HG03432 (cell line): ENCODE measurements at regions not wholly inside any gene's neighbourhood (a gene's known extent, or its start where the extent isn't known, plus 50 kb on each side); places are given as distances from the start of the nearest gene placed in this dataset.
"Not testable (repeated sequence)": the region's sequence is repeated elsewhere in the genome, so short reads cannot be mapped to it uniquely, and the experiment has no call there.

Experiments used
- ATAC-seq: cut with Tn5 transposase; IDR thresholded peaks from one replicate; pipeline ENCODE4 v1.9.1; 2021; ENCODE audit warnings: mild to moderate bottlenecking, moderate library complexity; ENCODE audit not compliant: unreplicated experiment

DNA sequence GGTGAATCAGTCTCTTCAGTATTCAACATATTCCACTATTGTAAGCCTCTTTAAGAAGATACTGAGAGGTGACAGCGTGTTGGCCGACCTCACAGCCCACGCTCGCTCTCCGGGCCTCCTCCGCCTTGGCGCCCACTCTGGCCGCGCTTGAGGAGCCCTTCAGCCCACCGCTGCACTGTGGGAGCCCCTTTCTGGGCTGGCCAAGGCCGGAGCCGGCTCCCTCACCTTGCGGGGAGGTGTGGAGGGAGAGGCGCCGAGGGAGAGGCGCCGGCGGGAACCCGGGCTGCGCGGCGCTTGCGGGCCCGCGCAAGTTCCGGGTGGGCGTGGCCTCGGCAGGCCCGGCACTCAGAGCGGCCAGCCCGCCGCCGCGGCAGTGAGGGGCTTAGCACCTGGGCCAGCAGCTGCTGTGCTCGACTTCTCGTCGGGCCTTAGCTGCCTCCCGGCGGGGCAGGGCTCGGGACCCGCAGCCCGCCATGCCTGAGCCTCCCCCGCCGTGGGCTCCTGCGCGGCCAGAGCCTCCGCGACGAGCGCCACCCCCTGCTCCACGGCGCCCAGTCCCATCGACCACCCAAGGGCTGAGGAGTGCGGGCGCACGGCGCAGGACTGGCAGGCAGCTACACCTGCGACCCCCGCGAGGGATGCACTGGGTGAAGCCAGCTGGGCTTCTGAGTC is 306.4 kb downstream of the SEMA3D start:
- not testable (repeated sequence) for ATAC-seq

DNA sequence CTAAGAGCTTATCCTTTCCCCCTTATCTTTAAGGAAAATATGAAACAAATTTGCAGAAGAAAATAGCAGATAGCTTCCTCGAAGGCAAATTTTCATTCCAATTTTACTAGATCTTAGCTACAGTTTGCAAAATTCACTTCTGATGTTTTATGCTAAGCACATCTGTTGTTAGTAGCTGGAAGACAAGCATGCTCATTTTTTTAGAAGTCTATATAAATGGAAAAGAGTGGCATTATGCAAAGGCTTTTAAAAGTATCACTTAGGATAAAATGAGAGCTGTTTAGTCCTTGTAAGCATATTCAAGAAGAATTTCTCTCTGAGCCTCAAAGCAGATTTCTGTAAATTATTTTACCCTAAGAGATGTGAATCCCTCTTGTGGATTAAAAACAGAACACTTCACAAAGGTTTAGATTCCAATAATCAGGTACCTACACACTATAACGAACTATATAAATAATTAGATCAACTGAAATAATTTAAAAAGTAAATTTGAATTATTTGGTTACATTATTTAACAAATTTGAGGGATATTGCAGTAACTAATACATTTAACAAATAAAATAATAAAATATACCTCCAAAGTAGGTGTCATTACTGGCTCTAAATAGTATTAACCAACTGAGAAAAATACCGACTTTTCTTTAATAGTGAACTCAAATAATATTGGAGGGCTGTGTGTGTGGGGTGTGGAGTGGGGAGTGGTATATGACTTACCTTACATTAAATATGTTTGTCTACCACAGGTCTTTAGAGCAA is 307.1 kb downstream of the SEMA3D start:
- no peak for ATAC-seq

DNA sequence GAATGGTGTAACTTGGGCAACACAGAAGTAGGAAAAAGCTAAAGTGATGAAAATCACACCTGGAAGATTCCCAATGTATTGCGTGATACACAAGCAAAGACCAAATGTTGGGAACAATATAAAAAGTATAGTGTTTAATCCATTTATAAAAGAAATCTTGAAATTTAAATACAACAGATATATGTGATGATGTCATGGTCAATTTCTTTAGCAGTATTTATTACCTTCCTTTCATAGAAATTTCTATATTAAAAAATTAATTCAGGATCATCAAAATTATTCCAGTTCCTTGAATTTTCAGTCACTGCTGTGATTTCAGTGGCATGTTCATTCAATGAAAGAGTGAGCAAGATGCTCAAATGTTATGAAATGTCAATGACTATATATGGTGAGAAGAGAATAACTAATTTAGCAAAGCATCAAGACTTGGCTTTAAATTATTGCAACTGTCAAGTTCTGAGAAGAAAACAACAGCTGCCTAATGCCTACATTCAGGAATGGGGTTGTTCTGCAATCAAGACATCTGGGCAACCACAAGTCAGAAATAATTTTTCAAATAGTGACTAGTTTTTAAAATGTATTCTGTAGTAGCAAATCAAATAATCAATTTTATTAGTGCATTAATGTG is 308.8 kb downstream of the SEMA3D start:
- ATAC-seq, result no peak

DNA sequence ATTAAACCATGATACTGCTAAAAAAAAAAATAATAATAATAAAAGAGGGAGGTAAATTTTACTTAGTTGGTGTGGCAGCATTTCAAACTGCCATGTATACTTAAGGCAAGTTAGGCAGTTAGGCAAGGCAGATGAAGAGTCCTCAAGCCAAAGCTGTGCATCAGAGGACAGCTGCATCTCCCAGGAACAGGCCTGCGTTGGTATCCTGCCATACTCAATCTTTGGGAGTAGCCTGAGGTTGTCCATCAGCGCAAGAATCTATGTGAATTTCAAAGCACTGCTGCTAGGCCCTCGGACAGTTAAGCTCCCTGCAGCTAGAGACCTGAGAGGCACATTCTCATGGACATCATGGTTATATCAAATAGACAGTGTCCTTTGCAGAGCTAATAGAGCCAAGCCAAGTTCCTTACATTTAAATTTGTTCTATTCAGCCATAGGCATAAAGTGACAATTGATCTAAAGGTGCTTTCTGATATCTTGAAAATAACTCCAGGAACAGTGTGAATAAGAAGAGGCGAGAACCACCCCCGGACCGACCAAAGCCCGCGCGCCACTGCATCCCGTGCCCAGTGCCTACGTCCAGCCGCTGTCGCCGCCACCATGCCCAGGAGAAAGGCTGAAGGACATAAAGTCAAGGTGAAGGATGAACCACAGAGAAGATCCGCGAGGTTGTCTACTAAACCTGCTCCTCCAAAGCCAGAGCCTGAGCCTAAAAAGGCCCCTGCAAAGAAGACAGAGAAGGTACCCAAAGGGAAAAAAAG is 310.6 kb downstream of the SEMA3D start:
- ATAC-seq, result no peak

DNA sequence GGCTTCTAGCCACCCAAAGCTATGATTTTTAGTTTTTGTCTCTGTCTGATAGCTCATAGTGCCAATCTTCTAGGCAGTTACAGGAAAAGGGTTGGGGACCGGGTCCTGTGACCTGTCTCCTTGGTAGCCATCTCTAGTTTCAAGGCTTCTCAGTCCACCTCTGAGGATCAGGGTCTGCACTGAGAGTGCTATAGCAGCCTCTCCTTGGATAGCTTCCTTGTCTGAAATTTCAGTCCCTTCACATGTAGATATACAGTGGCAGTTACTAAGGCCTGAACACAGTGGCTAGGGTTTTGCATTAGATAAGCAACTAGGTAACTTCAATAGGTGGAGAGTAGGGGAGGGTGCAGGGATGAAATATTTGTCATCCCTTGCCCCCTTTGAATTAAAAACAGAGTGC is 321.3 kb downstream of the SEMA3D start:
- ATAC-seq, result no peak

DNA sequence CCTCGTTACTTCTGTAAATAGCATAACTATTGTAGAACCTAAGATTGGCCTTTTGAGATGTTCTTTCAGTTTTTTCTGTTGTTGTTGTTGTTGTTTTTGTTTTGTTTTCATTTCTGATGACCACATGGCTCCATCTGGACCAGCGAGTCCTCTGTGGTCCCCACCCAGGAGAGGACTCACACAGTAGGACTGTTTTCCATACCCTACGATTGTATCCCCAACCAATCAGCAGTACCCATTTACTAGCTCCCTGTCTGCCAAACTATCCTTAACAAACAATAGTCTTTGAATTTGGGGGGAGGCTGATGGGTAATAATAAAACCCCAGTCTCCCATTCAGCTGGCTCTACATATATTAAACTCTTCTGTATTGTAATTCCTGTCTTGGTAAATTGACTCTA is 329.5 kb downstream of the SEMA3D start:
- no peak for ATAC-seq

DNA sequence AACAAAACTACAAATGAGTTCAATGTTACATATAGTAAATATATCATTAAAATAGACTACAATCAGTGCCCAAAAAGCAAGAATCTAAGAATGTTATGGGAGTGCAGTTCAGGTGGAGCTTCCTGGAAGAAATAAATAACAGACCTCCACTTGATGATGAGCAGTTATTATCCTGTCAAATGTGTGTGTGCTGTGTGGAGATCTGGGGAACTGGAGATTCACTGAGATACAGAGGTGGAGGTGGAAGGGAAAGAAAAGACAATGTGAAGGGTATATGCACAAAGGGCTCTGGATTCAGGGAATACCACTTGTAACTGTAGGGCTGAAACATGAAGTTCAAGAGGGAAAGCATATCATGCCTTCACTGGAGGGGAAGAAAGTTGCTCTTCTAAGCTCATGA is 331.1 kb downstream of the SEMA3D start:
- no peak for ATAC-seq

DNA sequence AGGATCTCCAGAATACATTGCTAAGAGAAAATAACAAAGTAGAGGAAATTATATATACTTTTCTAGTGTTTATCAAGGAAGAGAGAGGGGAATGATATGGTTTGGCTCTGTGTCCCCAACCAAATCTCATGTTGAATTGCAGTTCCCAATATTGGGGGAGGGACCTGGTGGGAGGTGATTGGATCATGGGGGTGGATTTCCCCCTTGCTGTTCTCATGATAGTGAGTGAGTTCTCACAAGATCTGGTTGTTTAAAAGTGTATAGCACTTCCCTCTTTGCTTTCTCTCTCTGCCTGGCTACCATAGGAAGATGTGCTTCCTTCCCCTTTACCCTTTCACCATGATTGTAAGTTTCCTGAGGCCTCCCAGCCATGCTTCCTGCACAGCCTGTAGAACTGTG is 337.9 kb downstream of the SEMA3D start:
- ATAC-seq, result not testable (repeated sequence)

DNA sequence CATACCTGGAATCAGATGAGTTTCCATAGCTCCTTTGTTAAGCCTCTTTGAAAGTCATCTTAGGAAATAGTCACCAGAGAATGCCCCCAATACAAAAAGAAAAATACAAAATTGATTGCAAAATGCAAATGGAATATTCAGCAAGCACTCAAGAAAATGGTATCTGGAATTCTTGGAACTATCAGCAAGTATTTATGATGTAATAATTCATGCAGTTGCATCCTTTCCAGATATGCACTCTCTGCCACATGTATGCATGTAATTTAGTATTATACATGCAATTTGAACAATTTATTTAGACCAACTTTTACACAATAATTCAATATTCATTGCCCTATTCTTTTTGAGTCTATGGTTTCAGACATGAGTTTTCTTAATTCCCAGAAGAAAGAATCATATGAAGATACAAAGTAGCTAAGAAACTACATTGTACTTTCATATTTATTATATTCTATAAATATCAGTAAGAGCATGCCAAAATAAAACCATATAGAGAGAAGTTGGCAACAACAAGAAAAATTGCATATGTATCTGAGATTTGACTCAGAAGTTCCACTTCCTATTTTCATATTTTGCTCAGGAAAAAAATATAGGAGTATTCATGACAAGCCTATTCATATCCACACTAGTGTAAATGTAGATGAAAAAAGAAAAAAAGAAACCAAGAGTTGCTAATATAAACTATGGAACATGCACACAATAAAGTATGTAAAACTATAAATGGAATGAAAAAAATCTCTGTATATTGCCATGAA is 338.5 kb downstream of the SEMA3D start:
- no peak for ATAC-seq

DNA sequence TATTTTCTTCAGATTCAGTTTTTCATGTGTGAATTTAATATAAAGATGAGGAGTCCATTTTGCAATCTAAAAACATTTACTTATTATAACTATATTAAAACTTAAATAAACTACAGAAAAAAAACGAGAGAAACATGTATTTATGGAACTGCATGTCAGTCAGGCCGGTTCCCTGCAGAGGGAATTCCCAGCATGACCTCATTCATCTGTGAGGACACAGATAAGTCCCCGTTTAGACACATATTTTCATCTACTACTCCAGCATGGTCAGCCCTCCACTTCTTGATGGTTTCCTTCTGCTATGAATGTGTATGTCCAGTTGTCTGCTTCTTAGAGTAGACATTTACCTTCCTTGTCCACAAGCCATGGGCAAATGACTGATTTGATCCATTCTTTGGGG is 339.1 kb downstream of the SEMA3D start:
- ATAC-seq, result peak; percentile 50

DNA sequence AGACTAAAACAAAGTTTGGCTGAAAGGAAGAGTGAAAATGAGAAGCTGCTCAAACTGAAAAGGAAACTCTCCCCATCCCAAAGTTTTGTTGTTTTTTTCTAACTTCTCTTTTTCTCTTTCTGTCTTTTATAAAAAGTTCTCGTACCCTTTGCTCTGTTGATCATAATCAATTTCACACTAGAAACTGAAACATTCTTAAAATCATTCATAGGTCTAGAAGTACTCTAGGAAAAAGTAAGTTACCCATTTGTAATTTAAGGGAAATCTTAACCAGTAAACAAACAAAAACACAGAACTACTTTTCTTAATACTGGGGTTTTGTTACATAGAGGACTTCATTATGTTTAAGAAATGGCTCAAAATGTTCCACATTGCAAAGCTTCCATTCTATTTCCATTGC is 339.8 kb downstream of the SEMA3D start:
- ATAC-seq, result peak; percentile 40

DNA sequence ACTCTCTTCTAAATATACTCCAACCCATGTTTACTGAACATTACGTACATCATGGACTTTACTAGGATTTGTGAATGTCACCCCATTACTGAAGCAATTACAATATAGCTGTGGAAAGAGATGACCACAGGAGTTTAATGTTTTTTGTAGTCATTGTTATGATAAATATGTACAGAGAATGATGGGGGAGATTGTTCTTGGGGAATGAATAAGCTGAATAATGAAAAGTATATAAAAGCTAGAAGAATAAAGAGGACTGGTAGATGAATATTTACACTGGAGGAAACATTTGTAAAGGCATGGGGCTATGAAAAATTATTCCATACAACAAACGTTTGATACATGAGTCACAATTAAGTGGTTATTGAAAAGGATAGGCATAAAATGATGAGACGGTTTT is 340.9 kb downstream of the SEMA3D start:
- no peak for ATAC-seq

DNA sequence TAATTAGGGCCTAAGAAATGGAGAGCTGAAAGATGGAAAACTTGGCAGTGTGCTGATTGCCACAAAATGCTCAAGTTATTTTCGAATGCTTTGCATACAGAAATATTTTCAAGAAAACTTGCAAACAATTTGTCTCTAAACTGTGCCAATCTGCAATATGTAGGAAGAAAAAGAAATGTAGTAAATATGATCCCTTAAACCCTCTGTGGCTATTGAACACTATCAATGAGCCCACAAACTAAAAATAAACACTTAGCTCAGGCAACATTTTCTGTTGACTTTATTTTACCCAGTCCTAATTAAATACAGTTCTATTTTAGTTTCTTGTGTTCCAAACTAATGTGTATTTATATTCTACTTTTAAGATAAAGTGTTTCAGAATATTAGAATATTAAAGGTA is 342.1 kb downstream of the SEMA3D start:
- ATAC-seq, result no peak

DNA sequence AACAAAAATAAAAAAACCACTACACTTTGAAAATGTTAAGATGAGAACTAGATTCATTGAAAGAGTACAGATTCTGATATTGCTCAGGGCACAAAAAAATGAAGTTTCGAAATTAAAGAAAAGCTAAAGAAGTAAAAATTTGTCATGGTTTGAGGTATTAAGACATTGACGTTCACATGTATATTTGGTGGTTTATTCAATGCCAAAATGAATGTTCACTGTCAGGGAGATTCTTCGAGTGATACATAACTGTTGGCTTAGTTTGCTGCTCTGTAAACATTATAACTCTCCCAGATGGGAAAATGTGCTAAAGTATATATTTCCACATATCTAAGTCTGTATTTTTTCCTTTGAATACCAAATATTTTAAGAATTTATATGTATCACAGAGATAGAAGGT is 345.0 kb downstream of the SEMA3D start:
- no peak for ATAC-seq

DNA sequence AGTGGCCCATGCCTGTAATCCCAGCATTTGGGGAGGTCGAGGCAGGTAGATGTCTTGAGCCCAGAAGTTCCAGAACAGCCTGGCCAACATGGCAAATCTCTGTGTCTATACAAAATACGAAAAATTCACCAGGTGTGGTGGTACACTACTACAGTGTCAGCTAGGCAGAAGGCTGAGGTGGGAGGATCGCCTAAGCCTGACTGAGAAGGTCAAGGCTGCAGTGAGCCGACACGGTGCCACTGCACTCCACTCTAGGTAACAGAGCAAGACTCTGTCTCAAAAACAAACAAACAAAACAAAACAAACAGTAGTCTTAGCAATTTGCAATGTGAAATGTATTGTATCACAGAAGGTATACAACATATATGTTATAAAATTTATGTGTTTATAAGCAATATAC is 348.0 kb downstream of the SEMA3D start:
- ATAC-seq, result no peak

DNA sequence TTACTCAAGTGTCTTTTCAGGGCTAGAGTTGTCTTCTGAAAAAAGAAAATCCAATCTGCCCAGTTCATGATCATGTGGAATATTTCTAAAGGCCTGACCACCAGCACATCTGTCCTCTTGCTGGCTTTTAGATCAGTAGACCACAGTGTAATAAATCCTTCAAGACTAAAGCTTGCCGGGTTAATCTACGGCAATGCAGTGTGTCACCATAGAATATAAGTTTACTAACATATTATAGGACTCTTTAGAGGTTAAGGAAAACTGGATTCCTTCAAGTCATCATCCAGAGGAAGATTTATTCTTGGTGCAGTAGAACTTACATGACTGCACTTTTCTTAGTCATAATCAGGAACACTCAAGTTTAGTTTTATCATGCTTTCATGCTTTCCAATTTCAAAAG is 349.5 kb downstream of the SEMA3D start:
- ATAC-seq, result no peak

DNA sequence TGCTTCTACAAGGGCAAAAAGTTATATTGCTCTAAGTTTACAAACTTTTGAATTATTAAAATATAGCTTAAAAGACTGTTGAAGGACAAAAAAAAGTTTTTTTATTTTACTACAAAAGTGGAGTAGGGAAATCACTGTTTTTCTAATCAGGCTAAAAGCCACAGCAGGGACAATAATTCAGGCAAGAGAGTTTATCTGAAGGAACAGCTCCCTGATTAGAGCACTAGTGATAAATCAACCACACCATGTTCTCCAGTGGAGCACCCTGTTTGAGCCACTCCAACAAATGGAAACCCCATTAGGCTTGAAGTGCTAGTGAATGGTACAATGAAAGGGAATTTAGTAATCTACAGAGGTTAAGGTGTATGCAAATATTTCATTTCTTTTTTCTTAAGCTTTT is 357.1 kb downstream of the SEMA3D start:
- no peak for ATAC-seq

DNA sequence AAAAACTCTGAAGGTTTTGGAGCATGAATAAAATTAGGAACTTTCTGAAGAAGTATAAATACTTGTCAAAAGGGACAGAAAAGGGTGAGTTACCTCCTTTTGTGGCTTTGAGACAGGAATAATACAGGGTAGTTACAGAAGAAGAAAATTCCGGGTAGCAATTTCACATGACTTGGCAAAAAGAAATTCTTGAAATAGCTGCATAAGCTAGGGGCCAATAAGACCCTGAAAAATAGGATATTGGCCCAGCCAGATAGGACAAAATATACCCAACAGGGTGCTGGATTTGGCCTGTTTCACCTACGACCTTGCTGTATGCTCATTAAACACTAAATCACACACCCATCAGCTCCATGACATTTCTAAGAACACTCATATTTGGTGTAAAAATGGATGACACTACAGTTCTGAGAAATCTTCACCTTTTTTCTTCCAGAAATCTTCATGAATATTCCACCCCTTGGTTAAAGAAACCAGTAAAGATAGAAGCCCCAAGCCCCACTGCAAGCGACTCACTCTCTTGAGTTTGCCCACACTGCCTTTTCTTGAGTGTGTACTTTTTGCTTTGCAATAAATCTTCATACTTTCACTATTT is 362.7 kb downstream of the SEMA3D start:
- ATAC-seq, result no peak

DNA sequence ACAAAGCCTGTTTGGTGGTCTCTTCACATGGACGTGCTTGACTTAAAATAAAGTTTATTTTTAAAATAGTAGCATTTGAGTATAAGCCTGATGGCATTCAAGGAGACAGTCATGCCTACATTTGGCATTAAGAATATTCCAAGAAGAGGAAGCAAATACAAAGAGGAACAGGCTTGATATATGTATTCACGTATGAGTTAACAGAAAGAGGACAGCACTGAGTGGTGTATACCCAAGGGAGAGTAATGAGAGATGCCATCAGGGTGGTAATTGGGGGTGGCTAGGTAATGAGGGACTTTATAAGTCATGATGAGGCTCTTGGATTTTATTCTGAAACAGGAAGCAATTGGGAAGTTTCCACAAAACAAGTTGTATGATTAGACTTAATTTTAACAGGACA is 363.3 kb downstream of the SEMA3D start:
- ATAC-seq, result no peak

DNA sequence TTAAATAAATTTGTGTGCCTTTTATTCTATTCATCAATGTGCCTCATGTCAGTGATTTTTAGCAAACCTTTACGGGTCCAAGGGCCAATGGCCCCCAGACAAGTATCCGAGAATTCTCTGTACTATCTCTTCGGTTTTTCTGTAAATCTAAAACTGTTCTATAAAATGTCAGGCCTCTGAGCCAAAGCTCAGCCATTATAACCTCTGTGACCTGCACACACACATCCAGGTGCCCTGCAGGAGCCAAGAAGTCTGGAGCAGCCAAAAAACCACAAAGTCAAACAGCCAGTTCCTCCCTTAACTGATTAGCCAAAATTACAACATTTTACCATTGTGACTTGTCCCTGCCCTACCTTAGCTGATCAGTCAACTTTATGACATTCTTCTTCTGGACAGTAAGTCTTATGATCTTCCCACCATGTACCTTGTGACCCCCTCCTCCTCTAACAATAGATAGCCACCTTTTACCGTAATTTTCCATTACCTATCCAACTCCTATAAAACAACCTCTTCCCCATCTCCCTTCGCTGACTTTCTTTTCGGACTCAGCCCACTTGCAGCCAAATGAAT is 363.8 kb downstream of the SEMA3D start:
- ATAC-seq, result no peak
